GM13977 (cell line): ENCODE measurements at regions not wholly inside any gene's neighbourhood (a gene's known extent, or its start where the extent isn't known, plus 50 kb on each side); places are given as distances from the start of the nearest gene placed in this dataset.

Experiments
- DNase-seq: peaks from one replicate; pipeline ENCODE4 v3.0.0; 2012; ENCODE audit warnings: low spot score
- CTCF ChIP-seq: IDR thresholded peaks from 2 replicates; pipeline ENCODE4 v1.5.1; 2012; ENCODE audit warnings: mild to moderate bottlenecking, control low read depth; ENCODE audit not compliant: insufficient read depth; ENCODE audit errors: extremely low read depth, missing control alignments
- in situ Hi-C: fragments of 300-500 bp; cut with MboI; formaldehyde crosslinking; loops from one replicate; pipeline ENCODE4 v1.12.0; 2022; ENCODE audit warnings: low sequenced_read_pairs, low pct_unique_long_range_greater_than_20kb, mixed read lengths, inconsistent platforms; ENCODE audit not compliant: unreplicated experiment

DNA sequence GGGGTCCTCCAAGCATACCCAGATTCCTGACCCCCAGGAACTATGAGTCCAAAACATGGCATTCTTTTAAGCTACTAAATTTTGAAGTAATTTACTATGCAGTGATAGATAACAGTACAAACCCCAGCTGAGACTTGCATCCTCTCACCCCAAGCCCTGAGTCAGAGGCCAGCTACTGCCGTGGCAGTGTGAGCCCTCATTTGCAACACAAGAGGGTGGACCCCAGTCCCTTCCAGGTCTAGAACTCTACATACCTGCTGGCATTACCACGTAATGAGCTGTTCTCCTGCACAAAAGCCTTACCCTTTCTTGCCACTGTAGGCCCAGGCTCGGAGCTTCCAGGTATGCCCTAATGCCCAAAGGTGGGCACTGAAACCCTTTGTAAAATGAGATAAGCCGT, 108.6 kb upstream of the ERCC6L2 start:
- DNase-seq = no peak
- TF ChIP-seq CTCF = no peak
- in situ Hi-C loops = no loop called here

DNA sequence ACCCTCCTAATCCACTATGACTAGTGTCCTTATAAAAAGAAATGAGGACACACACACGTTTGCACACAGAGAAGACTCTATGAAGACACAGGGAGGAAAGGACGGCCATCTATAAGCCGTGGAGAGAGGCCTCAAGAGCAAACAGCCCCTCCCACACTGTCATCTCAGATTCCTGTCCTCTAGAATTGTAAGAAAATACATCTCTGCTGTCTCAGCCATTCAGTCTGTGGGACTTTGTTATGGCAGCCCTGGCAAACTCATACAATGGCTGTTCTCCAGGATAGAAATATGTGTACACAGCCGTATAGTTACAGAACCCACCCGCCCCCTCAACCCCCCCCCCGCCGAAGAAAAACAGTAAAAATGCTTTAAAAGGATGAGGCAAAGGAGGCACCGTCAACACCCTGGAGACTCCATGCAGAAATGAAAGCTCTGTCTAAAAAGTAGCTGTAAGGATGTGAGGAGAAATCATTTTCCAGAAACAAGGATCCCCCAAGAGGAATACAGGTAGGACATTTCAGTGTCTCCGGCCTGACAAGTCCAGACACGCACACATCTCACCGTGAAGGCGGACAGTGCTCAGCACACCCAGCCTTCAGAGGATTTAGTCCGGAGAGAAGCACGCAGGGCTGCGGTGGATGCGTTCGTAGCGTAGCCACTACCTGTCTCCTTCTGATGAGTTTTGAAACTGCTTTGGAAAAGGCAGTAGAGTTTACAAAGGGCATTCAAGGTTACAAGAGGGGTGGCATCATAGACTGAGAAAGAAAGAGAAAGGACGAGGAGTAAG, 110.8 kb upstream of the ERCC6L2 start:
- no peak for DNase-seq
- in situ Hi-C loops = no loop called here
- no peak for TF ChIP-seq CTCF

- no peak for DNase-seq
- in situ Hi-C loops = no loop called here
- TF ChIP-seq CTCF = no peak
Measured at GRCh38 chr9:95763983-95764382, 111.5 kb upstream of the ERCC6L2 start.

DNA sequence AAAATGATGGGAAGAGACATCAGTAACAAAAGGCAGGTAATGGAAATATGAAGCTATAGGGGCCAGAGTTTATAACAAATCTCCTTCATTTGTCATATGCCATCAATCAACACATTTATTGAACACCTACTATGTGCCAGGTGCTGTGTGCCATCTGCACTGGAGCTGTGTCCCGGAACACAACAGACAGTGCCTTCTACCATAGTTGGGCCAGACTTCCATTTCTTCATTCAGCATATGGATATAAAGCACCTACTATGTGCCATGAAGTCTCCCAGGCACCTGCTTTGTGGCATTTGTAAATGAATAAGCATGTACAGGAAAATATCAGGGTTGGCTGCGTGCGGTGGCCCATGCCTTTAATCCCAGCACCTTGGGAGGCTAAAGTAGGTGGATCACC, 112.5 kb upstream of the ERCC6L2 start:
- TF ChIP-seq CTCF = no peak
- in situ Hi-C loops = no loop called here
- no peak for DNase-seq

DNA sequence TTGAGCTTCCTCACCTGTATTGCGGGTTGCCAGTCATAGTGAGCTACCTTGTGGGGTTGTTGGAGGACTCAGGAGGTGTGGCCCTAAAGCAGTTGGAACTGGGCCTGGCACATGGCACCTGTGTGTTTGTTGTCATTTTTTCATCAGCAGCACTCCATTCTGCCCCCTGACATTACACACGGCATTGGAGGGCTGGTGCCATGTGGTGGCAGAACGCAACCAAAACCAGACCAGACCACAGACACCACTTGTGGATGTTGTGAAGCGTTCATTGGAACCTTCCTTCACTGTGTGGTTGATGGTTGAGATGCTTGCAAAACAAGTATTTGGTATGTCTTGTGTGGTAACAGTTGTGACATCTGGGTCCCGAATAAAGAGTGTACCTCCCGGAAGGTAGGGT, 113.2 kb upstream of the ERCC6L2 start:
- no peak for TF ChIP-seq CTCF
- no peak for DNase-seq
- in situ Hi-C loops = no loop called here

DNA sequence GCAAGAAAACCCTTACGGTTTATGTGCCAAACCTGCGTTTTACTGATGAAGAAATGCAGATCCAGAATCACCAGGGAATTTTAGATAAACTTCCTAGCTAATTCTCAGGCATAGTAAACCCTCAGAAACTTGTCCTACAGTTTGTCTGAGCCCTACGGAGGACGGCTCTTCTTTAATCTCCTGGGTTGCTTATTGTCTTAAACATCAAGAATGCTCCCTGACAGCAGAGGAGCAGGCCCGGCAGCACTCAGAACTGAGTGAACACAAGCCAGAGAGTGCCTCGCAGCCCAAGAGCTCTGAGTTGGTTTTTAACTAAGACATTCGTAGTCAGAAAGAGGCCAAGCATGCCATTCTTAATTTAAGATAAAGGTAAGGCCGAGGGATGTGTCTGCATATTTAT, 114.7 kb upstream of the ERCC6L2 start:
- in situ Hi-C loops = no loop called here
- no peak for DNase-seq
- no peak for TF ChIP-seq CTCF
